HG02759 (cell line): ENCODE measurements at regions not wholly inside any gene's neighbourhood (a gene's known extent, or its start where the extent isn't known, plus 50 kb on each side); places are given as distances from the start of the nearest gene placed in this dataset.
A peak's percentile ranks its signal among the peaks of the same experiment; 100 is the strongest.

Source experiments
- ATAC-seq: cut with Tn5 transposase; IDR thresholded peaks from one replicate; pipeline ENCODE4 v1.9.1; 2021; ENCODE audit warnings: mild to moderate bottlenecking, moderate library complexity; ENCODE audit not compliant: unreplicated experiment

GRCh38 chr6:138691595-138692057, 81.9 kb upstream of the CCDC28A start:
- no peak for ATAC-seq

- ATAC-seq, result peak; percentile 67
Observed at GRCh38 chr6:138692058-138692977, 81.3 kb upstream of the CCDC28A start.

- ATAC-seq, result peak; percentile 62
Observed at GRCh38 chr6:138692978-138693909, 80.3 kb upstream of the CCDC28A start.

- ATAC-seq, result no peak
Observed at GRCh38 chr6:138695193-138695592, 78.4 kb upstream of the CCDC28A start.

GRCh38 chr6:138714493-138714892, 59.1 kb upstream of the CCDC28A start:
- ATAC-seq, result no peak

GRCh38 chr6:138716013-138716412, 57.6 kb upstream of the CCDC28A start:
- no peak for ATAC-seq

GRCh38 chr6:138716971-138717665, 56.5 kb upstream of the CCDC28A start:
- ATAC-seq, result no peak

- ATAC-seq, result peak; percentile 34
Observed at GRCh38 chr6:138719011-138719635, 54.4 kb upstream of the CCDC28A start.

- peak; percentile 37 for ATAC-seq
Observed at GRCh38 chr6:138719744-138720143, 53.8 kb upstream of the CCDC28A start.

GRCh38 chr6:138722425-138723371, 50.9 kb upstream of the CCDC28A start:
- ATAC-seq, result no peak
